Keratinocyte (primary cell): ENCODE measurements at regions not wholly inside any gene's neighbourhood (a gene's known extent, or its start where the extent isn't known, plus 50 kb on each side); places are given as distances from the start of the nearest gene placed in this dataset.

ENCODE experiments used
- DNase-seq: peaks from one replicate; pipeline ENCODE4 v3.0.0-alpha.2; 2011; ENCODE audit warnings: low read depth, missing footprints, low spot score
- FAIRE-seq: peaks from 2 replicates; lab custom pipeline; 2011; peaks lifted over from hg19 to GRCh38; lab: Jason Lieb, UNC
- H2AFZ ChIP-seq: 2 replicates; pipeline ENCODE4 v1.6.0; 2012; ENCODE audit warnings: low read length, control low read depth, inconsistent platforms; ENCODE audit not compliant: control insufficient read depth
- H3K27ac ChIP-seq: 2 replicates; pipeline ENCODE4 v1.5.1; 2011; ENCODE audit warnings: low read length; ENCODE audit not compliant: control insufficient read depth, insufficient read depth
- H3K27me3 ChIP-seq: 3 replicates; pipeline ENCODE4 v1.6.0; 2011; ENCODE audit warnings: low read length; ENCODE audit not compliant: control insufficient read depth, insufficient read depth; ENCODE audit errors: extremely low read depth
- H3K36me3 ChIP-seq, 2 experiments: 2 replicates in 1 of 2; 3 replicates in 1 of 2; pipeline ENCODE4 v1.5.1; 2011; ENCODE audit warnings: low read length in 2 of 2, mild to moderate bottlenecking in 1 of 2; ENCODE audit not compliant: control insufficient read depth in 2 of 2, insufficient read depth in 2 of 2; ENCODE audit errors: extremely low read depth in 1 of 2
- H3K4me1 ChIP-seq: 3 replicates; pipeline ENCODE4 v1.5.1; 2011; ENCODE audit warnings: low read length; ENCODE audit not compliant: control insufficient read depth, insufficient read depth; ENCODE audit errors: extremely low read depth
- H3K4me2 ChIP-seq: 3 replicates; pipeline ENCODE4 v1.6.0; 2011; ENCODE audit warnings: low read depth, low read length; ENCODE audit not compliant: control insufficient read depth, insufficient read depth; ENCODE audit errors: extremely low read depth
- H3K4me3 ChIP-seq, 3 experiments: fragments of 200-600 bp in 1 of 3; sonication (generic) in 1 of 3; 2 replicates in 2 of 3; 3 replicates in 1 of 3; pipeline ENCODE4 v1.5.1; 2011 to 2016; ENCODE audit warnings: low read length in 3 of 3, mild to moderate bottlenecking in 3 of 3, control low read depth in 2 of 3, inconsistent platforms in 1 of 3, low read depth in 1 of 3, mixed read lengths in 1 of 3, mixed run types in 1 of 3, moderate library complexity in 1 of 3; ENCODE audit not compliant: control insufficient read depth in 2 of 3, insufficient read depth in 2 of 3; ENCODE audit errors: extremely low read depth in 1 of 3
- H3K79me2 ChIP-seq: 2 replicates; pipeline ENCODE4 v1.6.0; 2012; ENCODE audit warnings: low read length; ENCODE audit not compliant: control insufficient read depth, insufficient read depth
- H3K9ac ChIP-seq: 3 replicates; pipeline ENCODE4 v1.6.0; 2011; ENCODE audit warnings: low read length; ENCODE audit not compliant: control insufficient read depth, insufficient read depth; ENCODE audit errors: extremely low read depth
- H3K9me1 ChIP-seq: 3 replicates; pipeline ENCODE4 v1.6.0; 2011; ENCODE audit warnings: low read length; ENCODE audit not compliant: control insufficient read depth, insufficient read depth; ENCODE audit errors: extremely low read depth
- H3K9me3 ChIP-seq: 2 replicates; pipeline ENCODE4 v1.5.1; 2012; ENCODE audit warnings: low read depth, low read length; ENCODE audit not compliant: control insufficient read depth
- H4K20me1 ChIP-seq: 3 replicates; pipeline ENCODE4 v1.6.0; 2011; ENCODE audit warnings: low read length; ENCODE audit not compliant: control insufficient read depth, insufficient read depth; ENCODE audit errors: extremely low read depth
- CTCF ChIP-seq, 3 experiments: IDR thresholded peaks in 1 of 3; conservative IDR thresholded peaks in 1 of 3; optimal IDR thresholded peaks in 1 of 3; 2 replicates in 2 of 3; 3 replicates in 1 of 3; pipeline versions ENCODE3 to v1.5.1; 2011; ENCODE audit warnings: low read length in 3 of 3, mild to moderate bottlenecking in 3 of 3, moderate library complexity in 2 of 3, control low read depth in 1 of 3, inconsistent platforms in 1 of 3; ENCODE audit not compliant: insufficient read depth in 2 of 3; ENCODE audit errors: extremely low read depth in 1 of 3
- EZH2 ChIP-seq: IDR thresholded peaks from one replicate; pipeline ENCODE4 v1.6.1; 2012; ENCODE audit warnings: inconsistent platforms, mild to moderate bottlenecking, low read length, moderate library complexity
- dilution Hi-C: fragments of 300-500 bp; cut with MboI; formaldehyde crosslinking; loops from one replicate; pipeline ENCODE4 v1.7.0; 2020; ENCODE audit warnings: low sequenced_read_pairs; ENCODE audit not compliant: extremely low pct_ligation_motif_present

- Histone ChIP-seq H3K9me1 (no peaks in the 10 kb centered on the region), H4K20me1 (no peaks in the 10 kb centered on the region), H3K9me3 (no peaks in the 10 kb centered on the region), H3K9ac (no peak overlapping the region), H2AFZ (no peak overlapping the region), H3K27ac (no peak overlapping the region), H3K36me3 (no peaks in the 10 kb centered on the region), H3K4me1 (no peaks in the 10 kb centered on the region), H3K79me2 (no peaks in the 10 kb centered on the region), H3K27me3 (no peaks in the 10 kb centered on the region), H3K4me3 (no peak overlapping the region), H3K4me2 (no peak overlapping the region)
- TF ChIP-seq CTCF (optimal IDR thresholded peaks at IDR 0.05 in 1 of 3, IDR thresholded peaks at IDR 0.05 in 1 of 3, conservative IDR thresholded peaks at IDR 0.05 in 1 of 3; ENCODE audit: extremely low read depth in 1 of 3, insufficient read depth in 2 of 3, low read length in 3 of 3), result no peak
- no peak for TF ChIP-seq EZH2
- dilution Hi-C loops, result no loop called here
- DNase-seq (no peak), FAIRE-seq (no peak)
These were observed 81.1 kb upstream of the ALOX12 start for GRCh38 chr17:6914711-6915110.

GRCh38 chr17:6915620-6916019, 80.2 kb upstream of the ALOX12 start:
- Histone ChIP-seq H3K9ac (no peak overlapping the region), H4K20me1 (no peaks in the 10 kb centered on the region), H3K79me2 (no peaks in the 10 kb centered on the region), H3K36me3 (no peaks in the 10 kb centered on the region), H3K4me3 (no peak overlapping the region), H3K4me2 (no peak overlapping the region), H3K9me1 (no peaks in the 10 kb centered on the region), H3K9me3 (no peaks in the 10 kb centered on the region), H3K27me3 (no peaks in the 10 kb centered on the region), H2AFZ (no peak overlapping the region), H3K4me1 (no peaks in the 10 kb centered on the region), H3K27ac (no peak overlapping the region)
- no peak for DNase-seq
- no peak for FAIRE-seq
- TF ChIP-seq EZH2 (no peak), CTCF (optimal IDR thresholded peaks at IDR 0.05 in 1 of 3, IDR thresholded peaks at IDR 0.05 in 1 of 3, conservative IDR thresholded peaks at IDR 0.05 in 1 of 3; ENCODE audit: extremely low read depth in 1 of 3, insufficient read depth in 2 of 3, low read length in 3 of 3) (no peak)
- dilution Hi-C loops, result no loop called here
